Ascending aorta (tissue), 2 donors: ENCODE measurements at regions not wholly inside any gene's neighbourhood (a gene's known extent, or its start where the extent isn't known, plus 50 kb on each side); places are given as distances from the start of the nearest gene placed in this dataset.

Source experiments
- DNase-seq, 2 donors: peaks; one replicate each; pipeline ENCODE4 v3.0.0-alpha.2; 2019; ENCODE audit warnings: low spot score in 2 of 2
- H3K27ac ChIP-seq, 2 donors: fragments of 200-600 bp; sonication (generic); one replicate each; pipeline ENCODE4 v1.5.1; 2016 to 2017; ENCODE audit warnings: mild to moderate bottlenecking in 1 of 2
- H3K27me3 ChIP-seq: fragments of 200-600 bp; sonication (generic); one replicate; pipeline ENCODE4 v1.5.1; 2017
- H3K36me3 ChIP-seq, 2 donors: fragments of 200-600 bp; sonication (generic); one replicate each; pipeline ENCODE4 v1.5.1; 2016
- H3K4me1 ChIP-seq, 2 donors: fragments of 200-600 bp; sonication (generic); one replicate each; pipeline ENCODE4 v1.5.1; 2016 to 2017; ENCODE audit warnings: mild to moderate bottlenecking in 1 of 2
- H3K4me3 ChIP-seq, 2 donors: fragments of 200-600 bp; sonication (generic); one replicate each; pipeline ENCODE4 v1.5.1; 2016 to 2017; ENCODE audit warnings: mild to moderate bottlenecking in 1 of 2
- H3K9me3 ChIP-seq, 2 donors: fragments of 200-600 bp; sonication (generic); one replicate each; pipeline ENCODE4 v1.5.1; 2016
- CTCF ChIP-seq, 3 experiments: fragments of 200-600 bp in 2 of 3; fragments of 450-650 bp in 1 of 3; sonication (generic) in 2 of 3; IDR thresholded peaks; one replicate each; pipeline ENCODE4 v1.5.1; 2016 to 2019; ENCODE audit warnings: antibody characterized with exemption in 3 of 3, mild to moderate bottlenecking in 1 of 3, moderate library complexity in 1 of 3
- intact Hi-C: fragments of 100-400 bp; cut with DNase I; formaldehyde crosslinking; loops from one replicate; pipeline ENCODE4 v1.15.1; 2023

DNA sequence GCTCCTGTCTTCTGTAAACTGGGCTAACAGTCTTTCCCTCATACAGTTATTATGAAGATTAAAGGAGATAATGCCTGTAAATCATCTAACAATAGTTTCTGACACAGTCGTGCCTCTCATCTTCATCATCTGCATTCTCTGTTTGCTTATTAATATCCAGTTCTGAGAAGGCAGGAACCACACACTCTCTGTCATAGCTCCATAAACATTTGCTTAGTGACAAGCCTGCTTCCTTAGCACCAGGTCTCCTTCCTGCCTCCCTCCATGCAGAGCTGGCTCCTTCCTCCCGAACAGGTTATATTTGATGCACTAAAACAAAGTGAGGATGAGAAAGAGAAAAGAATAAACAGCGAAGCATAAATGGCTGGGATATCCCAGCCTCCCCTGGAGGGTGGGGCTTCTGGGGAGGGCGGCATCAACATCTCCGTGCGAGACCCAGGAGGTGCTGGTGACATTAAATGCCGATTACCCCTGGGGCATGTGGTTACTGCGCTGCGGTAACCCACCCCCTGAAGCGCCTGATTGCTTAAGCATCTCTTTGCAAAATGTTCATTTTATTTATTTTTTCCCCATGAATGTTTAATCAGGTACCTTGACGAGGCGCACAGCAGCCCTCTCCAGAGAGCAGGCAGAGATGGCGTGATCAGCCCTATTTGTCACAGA, 404.9 kb downstream of the NXPE2 start:
- no peaks in the 10 kb centered on the region for H3K9me3 ChIP-seq
- no peak for TF ChIP-seq CTCF (IDR thresholded peaks at IDR 0.05)
- no peak for DNase-seq
- no peaks in the 10 kb centered on the region for H3K4me1 ChIP-seq
- intact Hi-C loops = no loop called here
- H3K4me3 ChIP-seq = no peak overlapping the region
- H3K36me3 ChIP-seq = no peaks in the 10 kb centered on the region
- H3K27ac ChIP-seq = no peak overlapping the region
- no peaks in the 10 kb centered on the region for H3K27me3 ChIP-seq

- Histone ChIP-seq H3K4me3 (no peak overlapping the region), H3K36me3 (no peaks in the 10 kb centered on the region), H3K27me3 (no peaks in the 10 kb centered on the region), H3K27ac (no peak overlapping the region), H3K4me1 (no peaks in the 10 kb centered on the region), H3K9me3 (no peaks in the 10 kb centered on the region)
- TF ChIP-seq CTCF (IDR thresholded peaks at IDR 0.05) = no peak
- intact Hi-C loops = no loop called here
- DNase-seq = no peak
Observed at GRCh38 chr11:115084231-115084630, 405.9 kb downstream of the NXPE2 start.

- no peak overlapping the region for H3K4me3 ChIP-seq
- no peak overlapping the region for H3K27ac ChIP-seq
- intact Hi-C loops = no loop called here
- TF ChIP-seq CTCF (IDR thresholded peaks at IDR 0.05) = no peak
- no peaks in the 10 kb centered on the region for H3K9me3 ChIP-seq
- no peaks in the 10 kb centered on the region for H3K36me3 ChIP-seq
- DNase-seq = no peak
- no peaks in the 10 kb centered on the region for H3K27me3 ChIP-seq
- no peaks in the 10 kb centered on the region for H3K4me1 ChIP-seq
Observed at GRCh38 chr11:115085461-115086210, 407.3 kb downstream of the NXPE2 start.

DNA sequence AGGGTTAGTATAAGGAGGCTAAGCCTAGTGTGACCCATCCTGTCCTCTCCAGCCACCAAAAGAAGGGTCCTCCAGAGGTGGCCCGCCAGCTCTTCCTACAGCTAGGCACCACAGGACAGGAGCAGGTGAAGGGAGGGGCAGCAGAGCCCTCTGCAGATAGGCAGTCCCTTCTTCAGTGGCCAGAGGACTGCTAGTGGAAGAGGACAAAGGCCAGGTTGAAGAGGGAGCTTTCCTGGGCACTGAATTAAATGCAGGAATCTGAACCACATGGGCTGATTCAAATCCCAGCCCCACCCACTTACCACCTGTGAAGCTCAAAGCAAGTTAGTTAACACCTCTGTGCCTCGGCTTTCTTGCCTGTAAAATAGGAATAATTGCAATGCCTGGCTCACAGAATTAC, 409.5 kb downstream of the NXPE2 start:
- intact Hi-C loops = no loop called here
- no peak for TF ChIP-seq CTCF (IDR thresholded peaks at IDR 0.05)
- Histone ChIP-seq H3K4me3 (no peak overlapping the region), H3K9me3 (no peaks in the 10 kb centered on the region), H3K27me3 (no peaks in the 10 kb centered on the region), H3K27ac (no peak overlapping the region), H3K4me1 (no peaks in the 10 kb centered on the region), H3K36me3 (no peaks in the 10 kb centered on the region)
- DNase-seq = no peak

GRCh38 chr11:115092516-115092915, 411.7 kb downstream of the CADM1 start:
- no peak overlapping the region for H3K4me3 ChIP-seq
- intact Hi-C loops = no loop called here
- no peaks in the 10 kb centered on the region for H3K9me3 ChIP-seq
- no peak for TF ChIP-seq CTCF (IDR thresholded peaks at IDR 0.05)
- no peak overlapping the region for H3K27ac ChIP-seq
- no peaks in the 10 kb centered on the region for H3K4me1 ChIP-seq
- no peak for DNase-seq
- no peaks in the 10 kb centered on the region for H3K27me3 ChIP-seq
- H3K36me3 ChIP-seq = no peaks in the 10 kb centered on the region
